Uterus (tissue), 3 donors: ENCODE measurements at regions not wholly inside any gene's neighbourhood (a gene's known extent, or its start where the extent isn't known, plus 50 kb on each side); places are given as distances from the start of the nearest gene placed in this dataset.

ENCODE experiments used
- DNase-seq, 2 donors: peaks; one replicate each; pipeline ENCODE4 v3.0.0-alpha.2; 2019 to 2020
- H3K27ac ChIP-seq, 2 donors: fragments of 200-600 bp; sonication (generic); 1 replicate in 1 of 2; 2 replicates in 1 of 2; pipeline ENCODE4 v1.5.1; 2016 to 2018
- H3K27me3 ChIP-seq, 2 donors: fragments of 200-600 bp; sonication (generic); one replicate each; pipeline ENCODE4 v1.5.1; 2018 to 2019; ENCODE audit warnings: control low read depth in 1 of 2
- H3K36me3 ChIP-seq, 2 donors: fragments of 200-600 bp; sonication (generic); one replicate each; pipeline ENCODE4 v1.5.1; 2019; ENCODE audit warnings: control low read depth in 1 of 2
- H3K4me1 ChIP-seq, 2 donors: fragments of 200-600 bp; sonication (generic); one replicate each; pipeline ENCODE4 v1.5.1; 2018 to 2019; ENCODE audit warnings: control low read depth in 1 of 2
- H3K4me3 ChIP-seq, 2 donors: fragments of 200-600 bp; sonication (generic); 1 replicate in 1 of 2; 2 replicates in 1 of 2; pipeline ENCODE4 v1.5.1; 2018 to 2019; ENCODE audit warnings: mild to moderate bottlenecking in 1 of 2
- H3K9me3 ChIP-seq, 2 donors: fragments of 200-600 bp; sonication (generic); one replicate each; pipeline ENCODE4 v1.5.1; 2019; ENCODE audit warnings: control low read depth in 1 of 2
- POLR2A ChIP-seq, 2 donors: fragments of 450-650 bp; IDR thresholded peaks; one replicate each; pipeline ENCODE4 v1.6.1; 2016; ENCODE audit warnings: antibody characterized with exemption in 2 of 2, mild to moderate bottlenecking in 1 of 2, moderate library complexity in 1 of 2
- intact Hi-C: fragments of 100-400 bp; cut with DNase I; formaldehyde crosslinking; loops from one replicate; pipeline ENCODE4 v1.15.1; 2023; ENCODE audit warnings: low total_unique reads
- TF ChIP-seq, protein P1 (sequence below), 4 experiments: fragments of 200-600 bp in 2 of 4; fragments of 450-650 bp in 2 of 4; sonication (generic) in 2 of 4; IDR thresholded peaks; one replicate each; pipeline ENCODE4 v1.5.1; 2016 to 2019; ENCODE audit warnings: antibody characterized with exemption in 4 of 4, mild to moderate bottlenecking in 2 of 4, moderate library complexity in 1 of 4
- donor health status: DM: yes; HTN: yes; CAD: no.

DNA sequence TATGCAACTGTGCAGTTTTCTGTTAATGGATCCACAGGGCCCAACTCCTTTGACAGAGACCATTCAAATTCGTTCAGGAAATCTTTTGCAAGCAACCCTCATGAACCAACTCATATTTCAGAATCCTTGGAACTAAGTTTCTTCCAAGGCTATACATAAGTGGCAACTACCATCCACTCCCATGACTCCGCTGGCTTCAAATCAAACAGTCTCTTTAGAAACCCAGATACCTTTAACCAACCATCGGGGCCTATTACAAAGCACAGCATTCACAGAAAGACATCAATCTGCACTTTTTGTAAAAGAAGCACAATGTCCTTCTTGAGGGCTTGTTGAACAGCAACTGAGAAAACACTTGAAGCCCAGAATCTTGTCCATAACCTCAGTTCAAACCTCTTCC, 526.9 kb downstream of the DTWD2 start:
- H3K36me3 ChIP-seq = no peaks in the 10 kb centered on the region
- TF ChIP-seq, protein P1, sequence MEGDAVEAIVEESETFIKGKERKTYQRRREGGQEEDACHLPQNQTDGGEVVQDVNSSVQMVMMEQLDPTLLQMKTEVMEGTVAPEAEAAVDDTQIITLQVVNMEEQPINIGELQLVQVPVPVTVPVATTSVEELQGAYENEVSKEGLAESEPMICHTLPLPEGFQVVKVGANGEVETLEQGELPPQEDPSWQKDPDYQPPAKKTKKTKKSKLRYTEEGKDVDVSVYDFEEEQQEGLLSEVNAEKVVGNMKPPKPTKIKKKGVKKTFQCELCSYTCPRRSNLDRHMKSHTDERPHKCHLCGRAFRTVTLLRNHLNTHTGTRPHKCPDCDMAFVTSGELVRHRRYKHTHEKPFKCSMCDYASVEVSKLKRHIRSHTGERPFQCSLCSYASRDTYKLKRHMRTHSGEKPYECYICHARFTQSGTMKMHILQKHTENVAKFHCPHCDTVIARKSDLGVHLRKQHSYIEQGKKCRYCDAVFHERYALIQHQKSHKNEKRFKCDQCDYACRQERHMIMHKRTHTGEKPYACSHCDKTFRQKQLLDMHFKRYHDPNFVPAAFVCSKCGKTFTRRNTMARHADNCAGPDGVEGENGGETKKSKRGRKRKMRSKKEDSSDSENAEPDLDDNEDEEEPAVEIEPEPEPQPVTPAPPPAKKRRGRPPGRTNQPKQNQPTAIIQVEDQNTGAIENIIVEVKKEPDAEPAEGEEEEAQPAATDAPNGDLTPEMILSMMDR (IDR thresholded peaks at IDR 0.05) = no peak
- no peak for TF ChIP-seq POLR2A (IDR thresholded peaks at IDR 0.05)
- no peaks in the 10 kb centered on the region for H3K9me3 ChIP-seq
- DNase-seq = no peak
- H3K4me3 ChIP-seq = no peak overlapping the region
- no peak overlapping the region for H3K27ac ChIP-seq
- no peaks in the 10 kb centered on the region for H3K4me1 ChIP-seq
- intact Hi-C loops = no loop called here
- no peaks in the 10 kb centered on the region for H3K27me3 ChIP-seq

DNA sequence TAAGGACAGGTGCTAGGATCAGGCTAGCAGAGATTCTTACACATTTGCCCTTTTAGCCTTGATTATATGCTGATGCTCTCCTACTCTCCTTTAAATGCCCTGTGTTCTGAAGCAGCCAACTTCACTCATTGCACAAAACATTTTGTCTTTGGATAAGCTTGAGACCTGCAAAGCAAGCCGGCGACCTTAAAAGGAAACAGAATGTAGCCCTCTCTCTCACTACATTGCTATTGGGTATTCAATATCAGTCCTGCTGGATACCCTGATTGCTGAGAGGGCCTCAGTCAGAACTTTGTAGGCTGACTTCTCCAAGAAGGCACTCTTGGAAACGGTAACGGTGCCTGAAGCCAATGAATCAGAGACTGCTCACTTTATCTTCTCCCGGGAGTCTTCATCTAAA, 528.9 kb downstream of the DTWD2 start:
- Histone ChIP-seq H3K4me3 (no peak overlapping the region), H3K4me1 (no peaks in the 10 kb centered on the region), H3K27ac (no peak overlapping the region), H3K27me3 (no peaks in the 10 kb centered on the region), H3K9me3 (no peaks in the 10 kb centered on the region), H3K36me3 (no peaks in the 10 kb centered on the region)
- intact Hi-C loops = no loop called here
- no peak for DNase-seq
- TF ChIP-seq POLR2A (IDR thresholded peaks at IDR 0.05) = no peak
- TF ChIP-seq, protein P1 (IDR thresholded peaks at IDR 0.05) = no peak

DNA sequence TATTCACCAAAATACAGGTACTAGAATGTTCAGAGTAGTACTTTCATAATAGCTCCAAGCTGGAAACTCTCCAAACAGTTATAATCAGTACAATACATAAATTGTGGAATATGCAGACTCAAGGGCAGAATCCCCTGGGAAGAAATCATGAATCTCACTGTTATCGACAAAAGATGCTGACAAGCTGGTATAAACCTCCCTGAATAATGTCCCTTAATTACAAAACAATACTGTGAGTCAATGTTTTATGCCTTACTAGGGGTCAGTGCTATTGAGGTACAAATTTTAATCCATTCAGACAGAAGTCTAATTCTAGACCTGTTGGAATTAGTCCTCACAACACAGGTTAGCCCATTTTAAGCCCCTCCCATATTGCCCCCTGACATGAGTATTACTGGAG, 532.3 kb downstream of the DTWD2 start:
- DNase-seq = no peak
- Histone ChIP-seq H3K36me3 (no peaks in the 10 kb centered on the region), H3K4me3 (no peak overlapping the region), H3K27me3 (no peaks in the 10 kb centered on the region), H3K4me1 (no peaks in the 10 kb centered on the region), H3K27ac (no peak overlapping the region), H3K9me3 (no peaks in the 10 kb centered on the region)
- intact Hi-C loops = no loop called here
- no peak for TF ChIP-seq POLR2A (IDR thresholded peaks at IDR 0.05)
- TF ChIP-seq, protein P1 (IDR thresholded peaks at IDR 0.05) = no peak

DNA sequence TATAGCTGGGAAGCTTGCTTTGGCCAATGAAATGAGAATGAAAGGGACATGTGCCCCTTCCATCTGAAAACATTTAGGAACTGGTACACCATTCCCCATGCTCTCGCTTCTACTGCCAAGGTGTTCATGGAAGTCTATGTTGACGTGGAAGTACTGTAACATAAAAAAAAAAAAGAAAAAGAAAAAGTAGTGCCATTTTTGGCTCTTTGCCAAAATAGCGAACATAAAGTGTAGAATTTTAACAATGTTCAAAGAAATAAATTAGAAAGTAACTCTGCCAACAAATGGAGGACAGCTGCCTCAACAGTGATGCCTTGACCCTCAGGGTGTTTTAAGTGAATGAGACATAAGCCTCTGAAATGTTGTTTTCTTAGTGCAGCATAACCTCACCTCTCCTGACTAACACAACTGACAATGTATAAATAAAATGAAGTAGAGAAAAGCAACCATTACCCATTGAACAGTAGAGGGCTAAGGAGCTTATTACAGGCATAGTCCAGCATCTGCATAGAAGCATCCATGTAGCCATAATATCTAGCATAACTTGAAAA, 536.6 kb downstream of the DTWD2 start:
- no peak for DNase-seq
- TF ChIP-seq POLR2A (IDR thresholded peaks at IDR 0.05) = no peak
- TF ChIP-seq, protein P1 (IDR thresholded peaks at IDR 0.05) = no peak

DNA sequence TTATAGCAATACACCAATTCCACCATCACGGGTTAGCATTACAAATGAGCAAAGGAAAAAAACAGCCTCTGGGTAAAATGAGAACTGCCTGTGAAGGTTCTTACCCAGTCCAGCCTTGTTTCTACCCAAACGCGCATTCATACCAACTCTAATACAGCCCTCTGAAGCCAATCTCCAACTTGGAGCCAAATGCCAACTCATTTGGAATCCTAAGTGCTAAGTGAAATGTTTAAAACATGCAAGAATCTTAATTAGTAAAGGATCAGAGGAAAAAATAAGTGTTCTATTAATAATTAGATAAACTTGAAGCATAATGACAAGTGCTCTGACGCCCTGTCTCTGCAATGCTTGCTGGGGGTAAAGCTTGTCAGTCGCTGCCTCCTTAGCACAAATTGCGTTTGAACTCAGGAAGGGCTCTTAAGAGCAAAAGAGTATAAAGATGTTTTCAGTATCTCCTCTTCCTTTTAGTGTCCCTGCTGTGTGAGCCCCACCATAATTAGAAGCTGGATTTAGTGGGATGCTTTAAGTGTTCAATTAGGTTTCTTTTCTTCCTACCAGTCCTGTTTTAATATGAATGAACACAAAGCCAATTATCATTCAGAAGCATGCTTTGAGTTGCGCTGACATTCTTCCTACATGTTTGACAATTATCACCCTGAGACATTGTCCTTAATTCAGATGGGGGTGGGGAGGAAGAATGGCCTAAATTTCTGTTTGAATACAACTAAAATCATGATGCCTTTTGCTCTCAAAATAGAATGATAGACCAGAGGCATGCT, 537.6 kb downstream of the DTWD2 start:
- H3K4me3 ChIP-seq = no peak overlapping the region
- H3K36me3 ChIP-seq = no peaks in the 10 kb centered on the region
- H3K9me3 ChIP-seq = no peaks in the 10 kb centered on the region
- H3K27me3 ChIP-seq = no peaks in the 10 kb centered on the region
- no peak for TF ChIP-seq POLR2A (IDR thresholded peaks at IDR 0.05)
- TF ChIP-seq, protein P1 (IDR thresholded peaks at IDR 0.05) = no peak
- H3K4me1 ChIP-seq = no peaks in the 10 kb centered on the region
- intact Hi-C loops = no loop called here
- DNase-seq = no peak
- no peak overlapping the region for H3K27ac ChIP-seq

More for the DNA sequence above, 536.6 kb downstream of the DTWD2 start:
- Histone ChIP-seq H3K27me3 (no peaks in the 10 kb centered on the region), H3K4me3 (no peak overlapping the region), H3K4me1 (no peaks in the 10 kb centered on the region), H3K36me3 (no peaks in the 10 kb centered on the region), H3K27ac (no peak overlapping the region), H3K9me3 (no peaks in the 10 kb centered on the region)
- intact Hi-C loops = no loop called here
